Lower leg skin (tissue), 4 donors: ENCODE measurements at regions not wholly inside any gene's neighbourhood (a gene's known extent, or its start where the extent isn't known, plus 50 kb on each side); places are given as distances from the start of the nearest gene placed in this dataset.

Experiments
- DNase-seq, 2 donors: peaks; one replicate each; pipeline ENCODE4 v3.0.0-alpha.2; 2019; ENCODE audit warnings: low spot score in 2 of 2
- H3K4me3 ChIP-seq: fragments of 200-600 bp; sonication (generic); 2 replicates; pipeline ENCODE4 v1.5.1; 2017; ENCODE audit warnings: mild to moderate bottlenecking, low read depth; ENCODE audit not compliant: poor library complexity, severe bottlenecking
- CTCF ChIP-seq, 3 donors: fragments of 450-650 bp; IDR thresholded peaks; one replicate each; pipeline ENCODE4 v1.5.1; 2016; ENCODE audit warnings: antibody characterized with exemption in 3 of 3, mild to moderate bottlenecking in 3 of 3, moderate library complexity in 2 of 3
- POLR2A ChIP-seq, 2 donors: fragments of 450-650 bp; IDR thresholded peaks; one replicate each; pipeline ENCODE4 v1.6.1; 2016 to 2017; ENCODE audit warnings: antibody characterized with exemption in 2 of 2, mild to moderate bottlenecking in 1 of 2, moderate library complexity in 1 of 2
- WGBS, 2 donors: methylation state at CpG; one replicate each; pipeline ENCODE4 v1.1.5; 2018; 5-methylcytosine and 5-hydroxymethylcytosine counted together
- intact Hi-C: fragments of 100-400 bp; cut with DNase I; formaldehyde crosslinking; loops from one replicate; pipeline ENCODE4 v1.15.0; 2023; ENCODE audit warnings: low total_unique reads

GRCh38 chr1:87264976-87265375, 63.7 kb upstream of the LMO4 start:
- no peak for DNase-seq
- intact Hi-C loops = no loop called here
- TF ChIP-seq CTCF (IDR thresholded peaks at IDR 0.05) (no peak), POLR2A (IDR thresholded peaks at IDR 0.05) (no peak)
- no peak overlapping the region for H3K4me3 ChIP-seq
- 83% methylated on average over 3 of the region's 3 CpGs for WGBS, 2 donors

- intact Hi-C loops = no loop called here
- no peak overlapping the region for H3K4me3 ChIP-seq
- 88 to 96% methylated on average over 3 of the region's 3 CpGs for WGBS, 2 donors
- no peak for TF ChIP-seq CTCF (IDR thresholded peaks at IDR 0.05)
- no peak for TF ChIP-seq POLR2A (IDR thresholded peaks at IDR 0.05)
- DNase-seq = no peak
Observed at GRCh38 chr1:87265786-87266185, 62.9 kb upstream of the LMO4 start.

GRCh38 chr1:87268111-87268510, 60.6 kb upstream of the LMO4 start:
- no peak overlapping the region for H3K4me3 ChIP-seq
- intact Hi-C loops = no loop called here
- no peak for TF ChIP-seq CTCF (IDR thresholded peaks at IDR 0.05)
- no peak for TF ChIP-seq POLR2A (IDR thresholded peaks at IDR 0.05)
- DNase-seq = no peak
- 73 to 82% methylated on average over 3 of the region's 3 CpGs for WGBS, 2 donors

- H3K4me3 ChIP-seq = no peak overlapping the region
- no peak for DNase-seq
- WGBS, 2 donors = 0% methylated on average over 1 of the region's 1 CpG
- intact Hi-C loops = no loop called here
- TF ChIP-seq CTCF (IDR thresholded peaks at IDR 0.05) (no peak), POLR2A (IDR thresholded peaks at IDR 0.05) (no peak)
Observed at GRCh38 chr1:87269921-87270320, 58.8 kb upstream of the LMO4 start.

- no peak for DNase-seq
- no peak overlapping the region for H3K4me3 ChIP-seq
- TF ChIP-seq CTCF (IDR thresholded peaks at IDR 0.05) = no peak
- TF ChIP-seq POLR2A (IDR thresholded peaks at IDR 0.05) = no peak
- WGBS, 2 donors = 45 to 61% methylated on average over 1 of the region's 1 CpG
- intact Hi-C loops = no loop called here
Observed at GRCh38 chr1:87273291-87273690, 55.4 kb upstream of the LMO4 start.

GRCh38 chr1:87274851-87275250, 53.8 kb upstream of the LMO4 start:
- DNase-seq = no peak
- no peak for TF ChIP-seq POLR2A (IDR thresholded peaks at IDR 0.05)
- TF ChIP-seq CTCF (IDR thresholded peaks at IDR 0.05) = no peak
- intact Hi-C loops = no loop called here
- WGBS, 2 donors = 47 to 58% methylated on average over 7 of the region's 7 CpGs
- H3K4me3 ChIP-seq = no peak overlapping the region
